ENCODE measurements at regions not wholly inside any gene's neighbourhood (a gene's known extent, or its start where the extent isn't known, plus 50 kb on each side); places are given as distances from the start of the nearest gene placed in this dataset.

DNA sequence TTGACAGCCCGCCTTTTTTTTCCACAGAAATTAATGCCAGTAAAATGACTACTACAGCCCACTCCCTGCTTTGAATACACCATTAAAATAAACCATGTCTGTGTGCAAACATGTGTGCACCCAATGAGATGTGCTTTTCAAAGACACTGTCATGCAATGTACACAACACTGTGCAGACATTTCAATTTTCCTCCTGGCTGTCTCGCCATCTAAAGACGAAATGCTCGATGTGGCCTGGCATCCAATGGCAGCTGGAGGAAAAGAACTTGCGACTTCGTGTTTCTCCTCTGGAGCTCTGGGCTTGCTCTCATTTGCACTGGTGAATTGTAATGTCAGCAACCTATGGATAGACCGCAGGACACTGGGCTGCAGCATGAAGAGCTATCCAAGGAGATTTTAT is 147.0 kb upstream of the NAV2 start:
- TF ChIP-seq, protein P1, sequence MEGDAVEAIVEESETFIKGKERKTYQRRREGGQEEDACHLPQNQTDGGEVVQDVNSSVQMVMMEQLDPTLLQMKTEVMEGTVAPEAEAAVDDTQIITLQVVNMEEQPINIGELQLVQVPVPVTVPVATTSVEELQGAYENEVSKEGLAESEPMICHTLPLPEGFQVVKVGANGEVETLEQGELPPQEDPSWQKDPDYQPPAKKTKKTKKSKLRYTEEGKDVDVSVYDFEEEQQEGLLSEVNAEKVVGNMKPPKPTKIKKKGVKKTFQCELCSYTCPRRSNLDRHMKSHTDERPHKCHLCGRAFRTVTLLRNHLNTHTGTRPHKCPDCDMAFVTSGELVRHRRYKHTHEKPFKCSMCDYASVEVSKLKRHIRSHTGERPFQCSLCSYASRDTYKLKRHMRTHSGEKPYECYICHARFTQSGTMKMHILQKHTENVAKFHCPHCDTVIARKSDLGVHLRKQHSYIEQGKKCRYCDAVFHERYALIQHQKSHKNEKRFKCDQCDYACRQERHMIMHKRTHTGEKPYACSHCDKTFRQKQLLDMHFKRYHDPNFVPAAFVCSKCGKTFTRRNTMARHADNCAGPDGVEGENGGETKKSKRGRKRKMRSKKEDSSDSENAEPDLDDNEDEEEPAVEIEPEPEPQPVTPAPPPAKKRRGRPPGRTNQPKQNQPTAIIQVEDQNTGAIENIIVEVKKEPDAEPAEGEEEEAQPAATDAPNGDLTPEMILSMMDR (conservative IDR thresholded peaks at IDR 0.05) = no peak
- no peak for TF ChIP-seq ZFX (IDR thresholded peaks at IDR 0.05)

Measured in C4-2B (cell line).